ENCODE measurements at regions not wholly inside any gene's neighbourhood (a gene's known extent, or its start where the extent isn't known, plus 50 kb on each side); places are given as distances from the start of the nearest gene placed in this dataset.

DNA sequence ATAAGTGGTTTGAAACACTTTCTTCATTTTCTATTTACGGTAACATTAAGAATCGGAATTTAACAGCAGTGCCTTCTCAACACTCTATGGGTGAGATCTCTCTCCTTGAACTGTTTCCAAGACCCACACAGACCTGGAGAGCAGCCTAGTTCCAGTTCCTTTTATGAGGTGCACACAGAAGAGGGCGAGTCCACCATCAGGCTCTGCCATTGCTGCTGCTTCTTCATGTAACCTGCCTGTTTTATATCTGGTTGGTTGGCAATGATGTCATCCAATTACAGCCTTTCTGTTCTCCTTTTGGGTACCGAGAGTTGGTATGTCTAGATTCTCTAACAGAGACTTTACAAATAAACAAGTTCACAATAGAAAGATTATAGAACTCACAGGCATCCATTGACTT is 225.7 kb downstream of the UTP18 start:
- Histone ChIP-seq H3K27ac (no peak overlapping the region), H3K27me3 (no peaks in the 10 kb centered on the region), H3K36me3 (no peaks in the 10 kb centered on the region), H3K4me1 (no peaks in the 10 kb centered on the region), H3K9me3 (peaks cover 0 to 10% (median 5%) of the 10 kb centered on the region in 4 donors), H3K4me3 (no peak overlapping the region)
- DNase-seq (ENCODE audit: low spot score in 2 of 2), result no peak
- 64 to 67% methylated on average over 4 of the region's 4 CpGs for WGBS, 2 donors
- TF ChIP-seq, protein P1, sequence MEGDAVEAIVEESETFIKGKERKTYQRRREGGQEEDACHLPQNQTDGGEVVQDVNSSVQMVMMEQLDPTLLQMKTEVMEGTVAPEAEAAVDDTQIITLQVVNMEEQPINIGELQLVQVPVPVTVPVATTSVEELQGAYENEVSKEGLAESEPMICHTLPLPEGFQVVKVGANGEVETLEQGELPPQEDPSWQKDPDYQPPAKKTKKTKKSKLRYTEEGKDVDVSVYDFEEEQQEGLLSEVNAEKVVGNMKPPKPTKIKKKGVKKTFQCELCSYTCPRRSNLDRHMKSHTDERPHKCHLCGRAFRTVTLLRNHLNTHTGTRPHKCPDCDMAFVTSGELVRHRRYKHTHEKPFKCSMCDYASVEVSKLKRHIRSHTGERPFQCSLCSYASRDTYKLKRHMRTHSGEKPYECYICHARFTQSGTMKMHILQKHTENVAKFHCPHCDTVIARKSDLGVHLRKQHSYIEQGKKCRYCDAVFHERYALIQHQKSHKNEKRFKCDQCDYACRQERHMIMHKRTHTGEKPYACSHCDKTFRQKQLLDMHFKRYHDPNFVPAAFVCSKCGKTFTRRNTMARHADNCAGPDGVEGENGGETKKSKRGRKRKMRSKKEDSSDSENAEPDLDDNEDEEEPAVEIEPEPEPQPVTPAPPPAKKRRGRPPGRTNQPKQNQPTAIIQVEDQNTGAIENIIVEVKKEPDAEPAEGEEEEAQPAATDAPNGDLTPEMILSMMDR (IDR thresholded peaks at IDR 0.05), result no peak
- no peak for TF ChIP-seq POLR2A (IDR thresholded peaks at IDR 0.05)
- no peak for TF ChIP-seq EP300 (IDR thresholded peaks at IDR 0.05)

DNA sequence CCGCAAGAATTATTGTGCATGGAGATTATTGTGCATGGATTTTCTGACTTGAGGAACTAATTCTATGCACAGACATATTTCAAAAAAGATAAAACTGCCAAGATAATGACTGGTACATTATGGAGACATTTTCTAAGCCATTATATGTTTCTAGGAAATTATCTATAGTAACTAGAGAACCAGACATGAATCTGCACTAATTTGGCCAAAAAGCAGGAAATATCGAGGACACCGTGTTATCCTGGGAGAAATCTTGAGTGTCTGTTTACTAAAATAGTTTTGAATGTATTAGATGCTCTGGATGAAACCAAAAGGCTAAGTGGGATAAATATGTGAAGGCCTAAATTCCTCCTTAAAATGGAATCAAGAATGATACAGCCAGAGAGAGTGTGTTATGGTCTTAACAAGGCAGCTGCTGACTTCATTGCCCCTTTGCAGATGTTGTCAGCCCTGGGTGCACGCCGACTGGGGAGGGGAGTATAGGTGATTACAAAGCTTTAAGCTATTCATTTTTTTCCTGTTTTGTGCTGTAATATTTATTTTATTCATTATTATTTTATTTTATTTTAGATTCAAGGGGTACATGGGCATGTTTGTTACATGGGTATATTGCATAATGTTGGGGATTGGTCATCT is 226.7 kb downstream of the UTP18 start:
- Histone ChIP-seq H3K4me1 (no peaks in the 10 kb centered on the region), H3K36me3 (no peaks in the 10 kb centered on the region), H3K27me3 (no peaks in the 10 kb centered on the region), H3K27ac (no peak overlapping the region), H3K4me3 (no peak overlapping the region), H3K9me3 (peaks cover 0 to under 1% (median under 1%) of the 10 kb centered on the region in 4 donors)
- TF ChIP-seq EP300 (IDR thresholded peaks at IDR 0.05), result no peak
- 91% methylated on average over 5 of the region's 5 CpGs for WGBS, 2 donors
- no peak for DNase-seq (ENCODE audit: low spot score in 2 of 2)

DNA sequence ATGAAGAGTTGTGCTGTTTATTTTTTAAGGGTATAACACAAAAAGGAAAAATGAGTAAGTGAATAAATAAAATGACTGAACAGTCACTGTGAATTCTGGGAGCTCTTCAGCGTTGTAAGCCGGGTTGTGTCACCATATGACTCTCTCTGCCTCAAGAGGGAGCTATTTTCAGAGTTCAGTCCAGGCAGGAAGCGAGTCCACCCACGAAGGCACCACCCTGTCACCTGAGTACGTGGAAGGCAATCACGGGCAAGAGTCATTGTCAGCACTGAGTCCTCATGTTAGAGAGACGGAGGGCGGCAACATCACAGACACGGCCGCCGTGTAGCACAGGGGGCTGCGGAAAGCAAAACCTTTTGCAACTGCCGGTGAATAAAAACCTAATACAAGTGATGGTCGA is 227.6 kb downstream of the UTP18 start:
- no peaks in the 10 kb centered on the region for H3K36me3 ChIP-seq
- H3K27me3 ChIP-seq, result no peaks in the 10 kb centered on the region
- no peak for TF ChIP-seq EP300 (IDR thresholded peaks at IDR 0.05)
- TF ChIP-seq, protein P1 (IDR thresholded peaks at IDR 0.05), result no peak
- no peak for TF ChIP-seq POLR2A (IDR thresholded peaks at IDR 0.05)
- DNase-seq (ENCODE audit: low spot score in 2 of 2), result no peak
- H3K27ac ChIP-seq, result no peak overlapping the region
- 60 to 61% methylated on average over 14 of the region's 14 CpGs for WGBS, 2 donors
- H3K4me1 ChIP-seq, result no peaks in the 10 kb centered on the region
- no peak overlapping the region for H3K4me3 ChIP-seq
- H3K9me3 ChIP-seq, result no peaks in the 10 kb centered on the region

DNA sequence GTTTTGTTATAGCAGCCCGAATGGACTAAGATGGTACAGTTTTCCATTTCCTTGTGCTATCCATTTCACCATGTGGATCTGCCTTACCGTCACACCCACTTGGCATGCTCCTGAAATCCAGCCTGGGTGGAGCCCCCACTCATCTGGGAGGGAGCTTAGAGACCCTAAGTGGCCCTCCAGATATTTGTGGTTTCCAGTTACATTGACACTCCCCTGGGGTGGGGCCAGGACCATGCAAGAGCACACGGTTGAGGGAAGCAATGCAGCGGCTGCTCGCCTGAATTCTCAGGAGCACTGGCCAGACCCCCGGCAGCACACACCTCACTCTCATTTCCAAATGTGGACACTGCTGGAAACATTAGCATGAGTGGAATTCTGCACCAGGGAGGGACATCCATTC is 231.1 kb downstream of the UTP18 start:
- H3K27ac ChIP-seq, result no peak overlapping the region
- H3K4me3 ChIP-seq, result no peak overlapping the region
- WGBS, 2 donors, result 69 to 85% methylated on average over 6 of the region's 6 CpGs
- H3K4me1 ChIP-seq, result no peaks in the 10 kb centered on the region
- no peak for DNase-seq (ENCODE audit: low spot score in 2 of 2)
- no peaks in the 10 kb centered on the region for H3K27me3 ChIP-seq
- H3K9me3 ChIP-seq, result no peaks in the 10 kb centered on the region
- TF ChIP-seq, protein P1 (IDR thresholded peaks at IDR 0.05), result no peak
- TF ChIP-seq EP300 (IDR thresholded peaks at IDR 0.05) (no peak), POLR2A (IDR thresholded peaks at IDR 0.05) (no peak)
- no peaks in the 10 kb centered on the region for H3K36me3 ChIP-seq

DNA sequence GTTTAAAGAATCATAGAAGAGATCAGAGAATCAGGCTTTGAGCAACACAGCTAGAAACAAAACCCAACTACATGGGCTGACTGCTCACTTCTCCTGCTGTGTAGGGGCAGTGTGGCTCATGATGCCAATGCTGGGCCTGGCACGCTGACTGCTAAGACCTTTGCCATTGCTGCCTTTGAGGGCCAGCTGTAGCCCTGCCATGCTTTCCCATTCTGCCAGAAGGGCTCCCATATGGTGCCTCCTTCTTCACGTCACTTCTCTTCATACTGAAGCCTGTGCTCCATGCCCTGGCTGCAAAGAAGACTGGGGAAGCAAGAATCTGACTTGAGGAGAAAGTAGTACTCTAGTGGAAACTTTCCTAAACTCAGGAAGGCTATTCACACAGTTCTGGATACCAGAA is 232.9 kb downstream of the UTP18 start:
- Histone ChIP-seq H3K4me3 (no peak overlapping the region), H3K27ac (no peak overlapping the region), H3K27me3 (no peaks in the 10 kb centered on the region), H3K4me1 (no peaks in the 10 kb centered on the region), H3K36me3 (no peaks in the 10 kb centered on the region), H3K9me3 (no peaks in the 10 kb centered on the region)
- 95 to 97% methylated on average over 2 of the region's 2 CpGs for WGBS, 2 donors
- TF ChIP-seq, protein P1 (IDR thresholded peaks at IDR 0.05), result no peak
- no peak for TF ChIP-seq POLR2A (IDR thresholded peaks at IDR 0.05)
- no peak for DNase-seq (ENCODE audit: low spot score in 2 of 2)

DNA sequence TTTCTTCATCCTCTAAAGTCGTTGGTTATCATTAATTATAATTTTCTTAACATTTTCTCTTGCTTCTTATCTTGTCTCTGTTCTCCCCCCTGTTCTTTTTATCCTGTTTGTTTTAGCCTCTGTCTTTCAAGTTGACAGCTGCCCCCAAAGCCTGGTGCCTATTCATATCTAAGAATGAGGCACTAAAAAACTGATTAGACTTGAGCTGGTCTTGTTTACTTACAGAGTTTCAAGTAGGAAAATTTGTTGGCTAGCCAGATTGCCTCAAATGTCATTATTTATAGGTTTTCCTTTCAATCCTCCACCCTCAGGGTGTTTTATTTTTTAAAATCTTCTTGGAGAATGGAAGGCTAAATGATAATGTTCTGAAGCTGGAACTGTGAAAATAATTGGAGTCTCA is 236.0 kb downstream of the UTP18 start:
- TF ChIP-seq, protein P1 (IDR thresholded peaks at IDR 0.05), result no peak
- TF ChIP-seq POLR2A (IDR thresholded peaks at IDR 0.05) (no peak), EP300 (IDR thresholded peaks at IDR 0.05) (no peak)
- Histone ChIP-seq H3K36me3 (no peaks in the 10 kb centered on the region), H3K27ac (no peak overlapping the region), H3K4me1 (peaks cover 0 to 9% (median 0%) of the 10 kb centered on the region in 4 donors), H3K9me3 (no peaks in the 10 kb centered on the region), H3K27me3 (no peaks in the 10 kb centered on the region), H3K4me3 (no peak overlapping the region)
- no peak for DNase-seq (ENCODE audit: low spot score in 2 of 2)
- 41 to 45% methylated on average over 1 of the region's 1 CpG for WGBS, 2 donors
